GM18858 (cell line): ENCODE measurements at regions not wholly inside any gene's neighbourhood (a gene's known extent, or its start where the extent isn't known, plus 50 kb on each side); places are given as distances from the start of the nearest gene placed in this dataset.

Source experiments
- ATAC-seq: cut with Tn5 transposase; IDR thresholded peaks from one replicate; pipeline ENCODE4 v1.9.1; 2021; ENCODE audit not compliant: unreplicated experiment

DNA sequence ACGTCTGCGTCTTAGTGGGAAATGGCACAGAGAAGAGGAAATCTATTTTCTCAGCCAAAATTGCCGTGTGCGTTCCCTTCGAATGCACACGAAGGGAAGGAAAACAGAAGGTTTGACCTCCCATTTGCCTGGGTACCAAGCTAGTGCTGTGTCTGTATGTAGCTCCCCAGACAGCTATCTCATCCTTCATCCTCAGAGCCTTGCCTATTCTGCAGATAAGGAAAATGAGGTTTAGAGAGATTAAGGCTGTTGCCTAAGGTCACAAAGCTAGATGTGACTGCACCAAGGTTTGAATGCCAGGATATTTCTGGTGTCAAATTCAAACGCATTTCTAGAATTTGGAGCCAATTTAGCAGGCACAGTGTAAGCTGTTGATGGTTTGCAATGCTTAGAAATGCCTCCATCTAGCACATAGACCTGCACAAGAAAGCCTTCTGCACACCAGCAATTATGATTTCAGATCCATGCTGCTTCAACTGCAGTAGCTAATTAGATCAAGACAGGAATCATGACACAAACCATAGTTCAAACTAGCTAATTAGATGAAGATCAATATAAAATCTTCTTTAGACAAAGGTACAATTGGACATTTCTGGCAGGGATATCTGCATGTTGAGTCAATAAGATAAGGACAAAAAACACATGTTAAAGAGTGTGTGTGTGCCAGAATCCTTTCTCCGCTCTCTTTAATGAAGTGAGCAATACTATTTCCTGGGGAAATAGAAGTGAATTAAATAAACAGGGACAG, 115.1 kb downstream of the CMPK2 start:
- no peak for ATAC-seq

DNA sequence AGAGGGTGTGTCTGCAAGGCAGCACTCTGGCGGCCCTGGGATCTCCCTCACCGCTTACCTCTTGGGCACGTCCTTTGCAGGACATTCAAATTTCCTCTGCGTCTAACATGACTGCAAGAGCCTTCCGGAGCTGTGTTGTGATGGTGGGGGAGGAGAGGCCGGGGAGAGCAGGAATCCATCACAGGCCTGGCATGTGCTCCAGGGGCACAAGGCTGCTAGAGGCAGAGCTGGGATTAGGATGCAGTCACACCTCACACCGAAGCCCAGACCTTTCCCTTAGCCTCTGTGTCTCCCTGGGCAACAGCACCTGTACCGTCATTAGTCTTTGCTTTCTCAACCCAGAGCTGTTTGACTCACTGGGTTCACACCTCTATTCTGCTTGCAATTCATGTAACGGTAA, 111.3 kb downstream of the CMPK2 start:
- no peak for ATAC-seq

DNA sequence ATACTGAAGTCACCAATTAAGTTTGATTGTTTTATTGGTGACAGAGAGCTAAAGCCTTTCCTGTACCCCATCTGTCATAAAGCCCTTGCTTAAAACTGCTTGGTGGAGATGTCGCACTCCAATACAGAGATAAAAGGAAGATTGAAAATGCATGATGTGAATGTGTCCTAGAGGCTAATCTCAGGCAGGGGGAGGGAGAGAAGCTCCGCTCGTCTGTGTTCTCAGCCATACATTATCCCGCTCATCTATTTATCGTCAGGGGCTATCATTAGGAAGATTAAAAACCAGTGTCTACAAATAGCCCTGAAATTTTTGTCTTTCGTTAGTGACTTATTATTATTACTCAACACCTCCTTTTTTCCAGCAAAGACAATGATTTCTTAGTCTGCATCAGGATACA, 110.3 kb downstream of the CMPK2 start:
- no peak for ATAC-seq

DNA sequence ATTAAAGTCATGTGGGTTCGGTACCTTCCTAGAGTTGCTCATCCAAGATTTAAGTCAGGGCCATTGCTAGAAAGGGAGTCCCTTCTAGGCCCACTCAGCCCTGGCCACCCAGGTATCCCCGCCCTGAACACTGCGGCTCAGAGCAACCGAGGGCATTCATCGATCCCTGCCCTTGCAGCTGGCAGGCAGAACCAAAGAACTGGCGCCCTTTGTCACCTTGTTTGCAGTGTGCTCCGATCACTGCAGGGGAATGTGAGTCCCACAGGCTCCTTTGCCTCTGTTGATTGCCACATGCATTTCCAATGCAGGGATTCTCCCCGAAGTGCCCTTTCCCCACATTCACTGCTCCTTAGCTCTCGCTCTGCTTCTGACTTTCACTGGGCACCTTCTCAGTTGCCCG, 108.5 kb downstream of the CMPK2 start:
- ATAC-seq, result no peak

DNA sequence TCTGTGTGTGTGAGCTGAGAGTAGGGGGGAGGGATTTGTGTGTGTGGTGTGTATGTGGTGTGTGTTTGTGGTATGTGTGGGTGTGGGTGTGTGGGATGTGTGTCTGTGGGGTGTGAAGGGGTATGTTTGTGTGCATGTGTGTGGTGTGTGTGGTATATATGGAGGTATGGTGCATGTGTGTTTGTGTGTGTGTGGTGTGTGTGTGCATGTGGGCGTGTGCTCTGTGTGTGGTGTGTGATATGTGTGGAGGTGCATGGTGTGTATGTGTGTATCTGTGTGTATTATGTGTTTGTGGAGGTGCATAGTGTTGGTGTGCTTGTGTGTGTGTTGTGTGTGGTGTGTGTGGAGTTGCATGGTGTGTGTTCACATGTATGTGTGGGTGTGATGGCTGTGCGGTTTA, 106.0 kb downstream of the CMPK2 start:
- ATAC-seq, result no peak

DNA sequence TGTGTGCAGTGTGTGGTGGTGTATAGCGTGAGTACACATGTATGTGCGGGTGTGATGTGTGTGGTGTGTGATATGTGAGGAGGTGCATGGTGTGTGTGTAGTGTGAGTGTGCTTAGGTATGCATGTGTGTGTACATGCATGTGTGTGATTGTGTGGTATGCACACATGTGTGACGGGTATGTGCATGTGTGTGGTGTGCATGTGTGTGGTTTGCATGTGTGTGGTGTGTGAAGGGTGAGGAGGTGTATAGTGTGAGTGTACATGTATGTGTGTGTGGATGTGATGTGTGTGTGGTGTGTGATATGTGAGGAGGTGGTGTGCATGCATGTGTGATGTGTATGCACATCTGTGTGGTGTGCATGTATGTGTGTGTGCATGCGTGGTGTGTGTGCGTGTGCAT, 105.6 kb downstream of the CMPK2 start:
- ATAC-seq, result no peak

DNA sequence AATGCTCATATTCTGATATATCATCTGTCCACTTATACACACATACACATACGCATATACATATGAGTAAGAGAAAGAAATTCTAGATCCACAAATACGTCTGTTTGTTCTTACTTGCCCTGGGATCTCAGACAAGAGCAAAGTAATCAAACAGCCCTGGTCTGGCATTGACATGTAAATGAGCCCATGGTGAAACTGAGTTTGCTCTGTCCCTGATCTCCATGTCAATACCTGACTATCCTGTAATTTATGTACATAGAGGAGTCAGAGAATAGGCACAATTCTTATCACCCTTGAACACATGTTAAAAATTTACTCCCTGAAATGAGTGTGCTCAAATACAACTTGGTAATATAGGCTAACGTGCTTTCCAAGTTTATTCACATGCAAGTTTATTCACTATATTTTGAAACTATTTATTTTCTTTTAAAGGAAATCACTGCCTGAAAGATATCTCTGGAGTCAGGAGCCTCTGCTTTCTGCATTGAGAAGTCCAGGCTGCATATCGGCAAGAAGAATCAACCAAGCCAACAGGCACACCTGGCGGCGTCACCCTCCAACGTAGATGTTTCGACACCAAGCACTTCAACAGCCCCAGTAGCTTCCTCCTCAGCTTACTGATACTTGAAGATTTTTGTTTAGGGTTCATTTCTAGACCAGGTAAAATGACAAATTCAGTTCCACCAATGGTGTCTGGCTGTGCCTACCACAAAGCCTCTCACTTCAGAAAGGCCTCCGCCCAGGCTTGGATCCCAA, 100.6 kb downstream of the CMPK2 start:
- no peak for ATAC-seq

DNA sequence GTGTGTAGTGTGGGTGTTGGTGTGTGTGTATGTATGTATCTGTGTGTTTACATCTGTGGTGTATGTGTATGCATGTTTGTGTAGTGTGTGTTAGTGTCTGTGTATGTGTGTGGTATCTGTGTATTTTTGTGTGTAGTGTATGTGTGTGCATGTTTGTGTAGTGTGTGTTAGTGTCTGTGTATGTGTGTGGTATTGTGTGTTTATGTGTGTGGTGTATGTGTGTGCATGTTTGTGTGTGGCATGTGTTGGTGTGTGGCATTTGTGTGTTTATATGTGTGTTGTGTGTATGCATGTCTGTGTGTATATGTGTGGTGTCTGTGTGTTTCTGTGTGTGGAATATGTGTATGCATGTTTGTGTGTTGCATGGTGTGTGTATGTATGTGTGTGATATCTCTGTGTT, 96.4 kb downstream of the CMPK2 start:
- no peak for ATAC-seq

DNA sequence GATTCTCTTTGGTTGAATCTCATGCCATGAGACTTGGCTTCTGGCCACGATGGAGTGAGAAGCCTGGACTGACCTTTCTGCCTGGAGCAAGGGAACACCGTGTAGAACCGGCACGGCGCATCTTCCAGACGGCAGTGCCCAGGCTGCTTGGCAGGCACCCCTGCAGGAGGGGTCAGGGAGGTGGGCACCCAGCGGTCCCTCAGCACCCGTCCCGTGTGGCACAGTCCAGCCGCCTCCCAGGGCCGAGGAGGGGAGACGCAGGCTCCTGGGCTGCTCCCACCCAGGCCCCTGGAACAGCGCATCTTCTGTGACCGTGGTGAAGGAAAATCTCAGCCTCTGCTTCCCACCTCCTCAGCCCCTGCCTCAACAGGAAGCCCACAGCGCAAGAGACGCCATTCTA, 95.7 kb downstream of the CMPK2 start:
- ATAC-seq, result no peak

DNA sequence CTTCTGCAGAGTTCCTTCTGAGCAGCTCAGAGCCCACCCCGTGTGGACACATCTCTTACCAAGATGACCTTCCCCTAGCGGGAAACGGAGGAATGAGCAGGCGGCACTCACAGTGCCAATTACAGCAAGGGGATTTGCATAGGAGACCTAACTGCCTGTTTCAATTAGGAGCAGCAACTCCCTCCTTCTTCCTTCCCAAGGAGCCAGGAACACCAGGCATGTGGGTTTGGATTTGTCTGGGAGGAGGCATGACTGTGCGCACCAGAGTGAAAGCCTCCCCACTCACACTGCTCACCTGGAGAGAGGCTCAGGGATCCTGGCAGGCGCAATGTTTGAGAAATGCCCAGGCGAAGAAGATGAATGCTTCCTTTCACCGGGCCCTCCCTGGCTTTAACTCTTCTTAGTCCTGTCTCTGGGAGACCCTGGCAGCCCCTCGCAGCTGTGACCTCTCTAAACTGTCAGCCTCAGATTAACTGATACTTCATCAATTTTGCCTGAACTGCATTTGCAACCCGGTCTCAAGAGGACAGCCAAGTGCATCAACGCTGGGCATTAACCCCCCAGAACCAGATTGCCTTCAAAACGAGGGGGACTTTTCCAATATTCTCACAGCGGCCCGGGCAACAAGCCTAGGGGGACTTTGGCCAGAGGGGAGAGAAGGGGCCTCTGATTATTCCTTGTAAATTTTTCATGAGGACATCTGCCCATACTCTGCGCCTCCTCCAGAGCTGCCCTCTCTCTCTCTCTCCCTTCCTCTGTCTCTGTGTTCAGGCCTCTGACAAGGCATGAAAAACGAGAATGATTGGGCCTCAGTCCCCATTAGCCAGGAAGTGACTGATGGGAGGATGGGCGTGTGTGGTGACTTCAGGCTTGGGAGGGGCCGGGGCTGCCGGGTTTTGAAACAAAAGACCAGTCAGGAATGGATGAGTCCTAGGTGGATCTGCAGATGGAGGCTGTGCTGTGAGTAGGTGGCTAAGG, 93.8 kb downstream of the CMPK2 start:
- ATAC-seq, result no peak

DNA sequence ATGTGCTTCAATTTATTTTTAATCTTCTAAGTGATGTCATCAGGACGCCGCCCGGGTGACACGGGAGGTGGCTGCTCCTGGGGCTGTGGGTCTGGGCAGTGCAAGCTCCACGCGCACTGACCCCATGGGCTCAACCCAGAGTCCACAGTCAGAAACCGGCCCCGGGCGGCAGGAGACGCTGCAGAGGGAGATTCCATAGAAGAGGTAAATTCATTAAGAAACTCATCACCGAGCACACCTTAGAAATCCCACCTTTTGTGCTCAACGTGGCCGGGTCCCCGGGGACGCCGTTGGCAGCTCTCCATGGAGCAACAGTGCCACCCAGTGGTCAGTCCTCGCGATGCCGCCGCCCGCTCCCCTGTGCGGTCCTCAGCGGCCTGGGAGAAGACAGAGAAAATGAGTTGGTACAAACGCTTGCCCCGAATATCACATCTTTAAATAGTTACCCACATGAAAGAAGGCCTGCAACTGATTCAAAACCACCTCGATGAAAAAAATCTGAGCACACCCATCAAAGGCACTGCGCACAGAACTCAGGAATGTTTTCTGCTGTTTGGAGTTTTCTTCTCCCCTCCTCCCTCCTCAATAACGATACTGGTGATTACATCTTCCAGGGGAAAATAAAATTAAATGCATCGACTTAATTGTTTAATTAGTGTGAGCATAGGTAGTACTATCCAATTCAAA, 92.6 kb downstream of the CMPK2 start:
- ATAC-seq, result peak; percentile 90

DNA sequence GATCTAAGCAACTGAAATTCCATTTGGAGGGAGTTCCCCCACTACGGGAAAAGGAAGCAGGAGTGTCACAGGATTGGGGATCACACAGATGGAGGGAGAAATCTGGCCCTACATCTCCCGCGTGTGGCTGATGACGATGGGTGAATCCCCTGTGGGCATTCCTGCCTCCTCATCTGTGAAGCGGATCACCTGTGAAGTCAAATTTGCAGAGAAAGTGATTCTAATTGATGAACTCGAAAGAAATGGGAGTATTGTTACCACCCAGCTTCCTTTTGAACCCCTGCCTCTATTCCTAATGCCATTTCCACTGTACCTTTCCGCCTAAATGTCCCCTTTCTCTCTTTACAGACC, 92.0 kb downstream of the CMPK2 start:
- no peak for ATAC-seq

DNA sequence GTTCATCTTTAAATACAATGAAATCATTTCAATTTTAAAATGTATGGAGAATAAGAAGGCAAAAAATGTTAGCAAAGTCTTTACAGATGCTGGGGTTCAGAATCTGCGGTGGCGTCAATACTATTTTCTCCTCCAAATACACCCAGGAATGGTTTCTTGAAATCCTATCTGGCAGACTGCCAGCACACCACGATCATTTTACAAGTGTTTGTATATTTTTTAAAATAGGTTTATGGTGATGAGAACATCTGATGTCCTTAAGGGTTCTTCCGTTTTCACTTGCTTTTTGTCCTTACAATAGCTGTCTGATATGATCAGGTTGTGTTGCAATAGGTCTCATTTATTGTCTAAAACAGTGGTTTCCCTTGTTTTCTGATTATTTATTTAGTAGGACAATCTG, 89.6 kb downstream of the CMPK2 start:
- no peak for ATAC-seq

DNA sequence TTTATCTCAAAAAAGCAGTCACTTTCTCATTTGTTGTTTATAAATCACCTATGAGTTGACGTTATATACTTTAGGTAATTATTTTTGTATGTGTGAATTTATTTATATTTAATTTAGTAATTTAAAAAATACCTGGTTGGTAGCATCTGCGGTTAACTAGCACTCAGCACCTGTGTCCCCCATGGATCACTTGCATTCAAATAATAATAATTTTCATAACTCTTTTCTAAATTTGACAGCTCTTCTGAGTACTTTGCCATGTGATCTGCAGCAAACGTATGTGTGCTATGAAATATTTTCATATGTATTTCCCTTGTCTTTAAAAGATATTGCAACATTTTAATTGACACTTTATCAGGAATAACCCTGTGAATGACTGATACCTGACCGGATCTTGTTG, 88.1 kb downstream of the CMPK2 start:
- ATAC-seq, result no peak

DNA sequence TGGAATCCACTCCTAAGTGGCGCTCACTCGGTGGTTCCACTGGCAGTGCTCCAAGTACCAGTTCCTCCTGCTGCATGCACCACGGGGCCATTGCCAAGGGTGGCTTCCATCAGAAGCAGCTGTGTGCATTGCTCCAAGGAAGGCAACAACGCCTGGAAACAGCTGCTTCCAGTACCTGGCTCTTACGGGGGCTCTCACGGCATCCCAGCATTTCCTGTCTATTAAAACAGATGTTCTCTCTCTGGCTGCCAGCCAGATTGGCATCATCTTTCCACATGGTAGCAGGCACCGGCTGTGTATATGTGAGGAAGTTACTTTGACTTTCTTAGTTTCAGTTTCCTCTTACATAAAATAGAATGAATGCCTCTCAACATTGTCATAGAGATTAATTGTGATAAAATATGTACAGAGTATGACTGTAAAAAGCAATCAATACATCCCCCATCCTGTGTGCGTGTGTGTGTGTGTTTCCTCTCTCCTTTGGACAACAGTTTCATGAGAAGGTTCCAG, 84.9 kb downstream of the CMPK2 start:
- peak; percentile 85 for ATAC-seq

DNA sequence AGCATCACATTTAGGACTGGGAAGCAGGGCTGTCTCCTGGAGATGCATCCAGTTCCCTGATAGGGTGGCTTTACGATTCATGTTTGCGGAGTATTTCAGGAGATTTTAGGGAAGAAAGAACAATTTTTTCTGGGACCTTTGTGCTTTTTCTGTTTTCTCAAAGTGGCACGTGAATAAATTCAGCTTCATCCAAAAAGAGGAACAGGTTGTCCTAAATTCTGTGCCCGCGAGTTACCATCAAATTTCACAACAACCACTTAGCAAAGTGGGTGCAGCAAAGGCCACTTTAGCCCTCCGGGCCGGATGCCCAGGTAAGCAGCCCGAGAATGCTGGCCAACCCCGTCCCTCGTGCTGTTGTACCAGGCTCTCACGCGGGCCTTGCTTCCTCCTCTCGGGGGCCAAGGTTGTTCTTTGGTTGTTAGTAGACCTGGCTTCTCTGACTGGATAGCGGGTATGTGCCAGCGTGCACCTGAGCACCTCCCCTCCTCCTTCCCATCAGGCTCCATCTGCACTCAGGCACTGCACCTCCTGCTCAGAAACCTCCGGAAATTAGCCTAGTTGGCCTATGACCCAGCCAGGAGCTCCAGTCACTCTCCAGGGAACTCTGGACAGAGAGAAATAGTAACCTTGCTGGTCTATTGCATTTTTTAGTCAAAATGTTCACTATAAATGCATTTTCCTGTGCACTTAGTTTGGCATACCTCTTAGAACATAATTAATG, 83.0 kb downstream of the CMPK2 start:
- ATAC-seq, result no peak

DNA sequence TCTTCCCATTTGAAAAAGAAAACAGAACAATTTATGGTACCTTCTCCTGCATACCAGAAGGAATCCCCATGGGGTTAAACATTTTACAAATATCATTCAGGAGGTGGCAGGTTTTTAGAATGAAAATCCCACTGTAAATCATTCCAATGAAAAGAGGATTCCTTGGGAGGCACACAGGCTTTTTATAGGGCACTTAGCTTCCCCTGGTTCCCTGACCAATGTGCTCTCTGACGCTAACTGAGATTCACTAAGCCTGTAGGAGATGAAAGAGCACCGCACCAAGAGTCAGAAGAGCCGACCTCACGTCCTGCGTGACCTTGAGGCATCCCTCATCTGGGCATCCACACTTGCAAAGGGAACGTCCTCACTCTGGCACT, 82.5 kb downstream of the CMPK2 start:
- ATAC-seq, result no peak

DNA sequence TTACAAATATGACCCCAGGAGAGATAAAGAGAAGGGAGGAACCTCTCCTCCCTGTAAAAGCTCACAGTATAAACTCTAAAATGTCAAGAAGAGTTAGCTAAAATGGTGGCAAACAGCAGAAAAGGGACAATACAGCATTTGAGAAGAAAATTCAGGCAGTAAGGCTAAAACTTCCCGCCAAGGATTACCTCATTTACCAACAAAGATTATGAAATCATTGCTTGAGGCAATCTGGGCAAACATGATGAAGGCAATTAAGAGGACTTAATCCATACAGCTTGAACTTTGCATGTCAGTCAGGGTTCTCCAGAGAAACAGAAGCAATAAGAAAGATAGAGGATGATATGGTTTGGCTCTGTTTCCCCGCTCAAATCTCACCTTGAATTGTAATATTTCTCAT, 81.4 kb downstream of the CMPK2 start:
- no peak for ATAC-seq

DNA sequence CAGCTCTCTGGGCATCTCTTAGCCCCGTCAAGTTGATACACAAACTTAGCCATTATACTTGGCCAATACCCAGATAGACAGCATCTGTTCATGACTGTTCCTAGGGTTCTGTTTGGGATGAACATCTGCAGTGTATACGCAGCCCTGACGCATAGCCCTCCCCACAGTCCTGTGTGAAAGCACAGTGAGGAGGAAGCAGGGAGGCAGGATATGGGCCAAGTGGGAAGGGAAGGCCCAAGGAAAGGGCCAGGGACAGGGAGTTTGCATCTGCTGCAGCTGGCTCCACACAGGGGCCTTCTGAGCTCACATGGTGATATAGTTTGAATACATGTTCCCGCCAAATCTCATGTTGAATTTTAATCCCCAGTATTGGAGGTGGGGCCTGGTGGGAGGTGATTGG, 80.2 kb downstream of the CMPK2 start:
- no peak for ATAC-seq

DNA sequence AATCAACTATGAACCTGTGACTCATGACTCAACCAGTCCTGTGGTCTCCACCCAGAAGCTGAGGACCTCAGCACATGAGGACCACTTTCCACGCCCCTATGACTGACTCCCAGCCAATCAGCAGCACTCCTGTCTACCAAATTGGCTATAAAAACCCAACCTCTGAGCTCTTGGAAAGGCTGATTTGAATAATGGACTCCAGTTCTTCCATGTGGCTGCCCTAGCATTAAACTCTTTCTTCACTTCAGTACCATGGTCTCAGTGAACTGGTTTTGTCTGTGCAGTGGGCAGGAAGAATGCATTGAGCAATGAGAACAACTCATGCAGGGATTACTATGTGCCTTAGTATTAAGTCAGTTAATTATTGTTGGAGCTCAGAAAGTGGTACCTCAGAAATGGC, 78.3 kb downstream of the CMPK2 start:
- no peak for ATAC-seq
